Gastroesophageal sphincter (tissue), 4 donors: ENCODE measurements at regions not wholly inside any gene's neighbourhood (a gene's known extent, or its start where the extent isn't known, plus 50 kb on each side); places are given as distances from the start of the nearest gene placed in this dataset.

Experiments
- ATAC-seq: fragments of 150-250 bp; one replicate; pipeline ENCODE4 v1.9.1; 2016; ENCODE audit warnings: mild to moderate bottlenecking, moderate library complexity
- H3K27ac ChIP-seq, 4 donors: fragments of 200-600 bp; sonication (generic) in 3 of 4; 1 replicate in 3 of 4; 2 replicates in 1 of 4; pipeline ENCODE4 v1.5.1; 2016 to 2019
- H3K27me3 ChIP-seq: fragments of 200-600 bp; sonication (generic); one replicate; pipeline ENCODE4 v1.5.1; 2019
- H3K36me3 ChIP-seq, 2 donors: fragments of 200-600 bp; sonication (generic); one replicate each; pipeline ENCODE4 v1.5.1; 2019; ENCODE audit warnings: control low read depth in 1 of 2
- H3K4me1 ChIP-seq, 3 donors: fragments of 200-600 bp; sonication (generic); 1 replicate in 2 of 3; 2 replicates in 1 of 3; pipeline ENCODE4 v1.5.1; 2016 to 2019; ENCODE audit warnings: control low read depth in 2 of 3
- H3K4me3 ChIP-seq, 2 donors: fragments of 200-600 bp; sonication (generic); one replicate each; pipeline ENCODE4 v1.5.1; 2019; ENCODE audit warnings: mild to moderate bottlenecking in 1 of 2, moderate library complexity in 1 of 2
- H3K9me3 ChIP-seq, 3 donors: fragments of 200-600 bp; sonication (generic); one replicate each; pipeline ENCODE4 v1.5.1; 2017 to 2019; ENCODE audit warnings: control low read depth in 2 of 3
- CTCF ChIP-seq, 4 experiments: fragments of 200-600 bp in 2 of 4; fragments of 450-650 bp in 2 of 4; sonication (generic) in 1 of 4; IDR thresholded peaks; one replicate each; pipeline ENCODE4 v1.5.1; 2017 to 2019; ENCODE audit warnings: antibody characterized with exemption in 4 of 4, mild to moderate bottlenecking in 2 of 4, moderate library complexity in 2 of 4
- EP300 ChIP-seq: sonication (generic); formaldehyde crosslinking; IDR thresholded peaks from one replicate; pipeline ENCODE4 v1.6.1; 2017; ENCODE audit warnings: antibody characterized with exemption, mild to moderate bottlenecking
- POLR2A ChIP-seq, 2 donors: fragments of 450-650 bp; IDR thresholded peaks; one replicate each; pipeline ENCODE4 v1.6.1; 2017; ENCODE audit warnings: antibody characterized with exemption in 2 of 2, mild to moderate bottlenecking in 2 of 2, moderate library complexity in 1 of 2
- POLR2AphosphoS5 ChIP-seq: sonication (generic); formaldehyde crosslinking; IDR thresholded peaks from one replicate; pipeline ENCODE4 v1.6.1; 2017; ENCODE audit warnings: antibody characterized with exemption
- WGBS, 2 donors: methylation state at CpG; one replicate each; pipeline ENCODE4 v1.1.5; 2018; ENCODE audit warnings: low coverage in 1 of 2; 5-methylcytosine and 5-hydroxymethylcytosine counted together

- TF ChIP-seq POLR2A (IDR thresholded peaks at IDR 0.05) = no peak
- H3K4me3 ChIP-seq = no peak overlapping the region
- H3K27ac ChIP-seq = no peak overlapping the region
- peaks cover 75% of the 10 kb centered on the region for H3K27me3 ChIP-seq
- no peaks in the 10 kb centered on the region for H3K9me3 ChIP-seq
- no peaks in the 10 kb centered on the region for H3K36me3 ChIP-seq
- ATAC-seq = no peak
- no peaks in the 10 kb centered on the region for H3K4me1 ChIP-seq
- 67 to 70% methylated on average over 2 to 9 of the region's 25 CpGs for WGBS, 2 donors
Observed at GRCh38 chr22:49238181-49239141, 589.2 kb downstream of the BRD1 start.

GRCh38 chr22:49237703-49238102 lies 590.0 kb downstream of the BRD1 start:
- 40 to 43% methylated on average over 2 to 5 of the region's 7 CpGs for WGBS, 2 donors
- Histone ChIP-seq H3K9me3 (no peaks in the 10 kb centered on the region), H3K4me1 (no peaks in the 10 kb centered on the region), H3K36me3 (no peaks in the 10 kb centered on the region), H3K27me3 (peaks cover 80% of the 10 kb centered on the region), H3K4me3 (no peak overlapping the region), H3K27ac (no peak overlapping the region)
- TF ChIP-seq POLR2AphosphoS5 = no peak
- TF ChIP-seq CTCF (IDR thresholded peaks at IDR 0.05) = no peak
- TF ChIP-seq EP300 = no peak
- no peak for TF ChIP-seq POLR2A (IDR thresholded peaks at IDR 0.05)
- ATAC-seq = no peak

- Histone ChIP-seq H3K36me3 (no peaks in the 10 kb centered on the region), H3K27me3 (peaks cover 84% of the 10 kb centered on the region), H3K27ac (no peak overlapping the region), H3K4me1 (no peaks in the 10 kb centered on the region), H3K9me3 (no peaks in the 10 kb centered on the region), H3K4me3 (no peak overlapping the region)
- ATAC-seq = no peak
- TF ChIP-seq POLR2A (IDR thresholded peaks at IDR 0.05) = no peak
- no peak for TF ChIP-seq CTCF (IDR thresholded peaks at IDR 0.05)
- TF ChIP-seq EP300 = no peak
- TF ChIP-seq POLR2AphosphoS5 = no peak
- 38 to 56% methylated on average over 3 of the region's 3 CpGs for WGBS, 2 donors
Observed at GRCh38 chr22:49237279-49237678, 590.4 kb downstream of the BRD1 start.

- no peaks in the 10 kb centered on the region for H3K36me3 ChIP-seq
- H3K27me3 ChIP-seq = peaks cover 88% of the 10 kb centered on the region
- no peak for ATAC-seq
- no peak for TF ChIP-seq POLR2A (IDR thresholded peaks at IDR 0.05)
- TF ChIP-seq EP300 = no peak
- TF ChIP-seq CTCF (IDR thresholded peaks at IDR 0.05) = no peak
- no peak for TF ChIP-seq POLR2AphosphoS5
- 84 to 100% methylated on average over 1 to 5 of the region's 11 CpGs for WGBS, 2 donors
- no peak overlapping the region for H3K27ac ChIP-seq
- no peaks in the 10 kb centered on the region for H3K4me1 ChIP-seq
- H3K4me3 ChIP-seq = no peak overlapping the region
- H3K9me3 ChIP-seq = no peaks in the 10 kb centered on the region
Observed at GRCh38 chr22:49236541-49237075, 591.1 kb downstream of the BRD1 start.

GRCh38 chr22:49235463-49236300 lies 592.0 kb downstream of the BRD1 start:
- ATAC-seq = no peak
- H3K27me3 ChIP-seq = peaks cover 89% of the 10 kb centered on the region

More at GRCh38 chr22:49235463-49236300, 592.0 kb downstream of the BRD1 start:
- Histone ChIP-seq H3K4me1 (no peaks in the 10 kb centered on the region), H3K4me3 (no peak overlapping the region), H3K36me3 (no peaks in the 10 kb centered on the region), H3K9me3 (no peaks in the 10 kb centered on the region), H3K27ac (no peak overlapping the region)
- 49 to 64% methylated on average over 3 to 4 of the region's 13 CpGs for WGBS, 2 donors
- TF ChIP-seq POLR2AphosphoS5 (no peak), EP300 (no peak), CTCF (IDR thresholded peaks at IDR 0.05) (no peak), POLR2A (IDR thresholded peaks at IDR 0.05) (no peak)
